NB4 (cell line): ENCODE measurements at regions not wholly inside any gene's neighbourhood (a gene's known extent, or its start where the extent isn't known, plus 50 kb on each side); places are given as distances from the start of the nearest gene placed in this dataset.

ENCODE experiments used
- DNase-seq: peaks from one replicate; pipeline ENCODE4 v3.0.0; 2010; ENCODE audit warnings: low read depth
- H3K4me3 ChIP-seq: one replicate; pipeline ENCODE4 v1.5.1; 2011; ENCODE audit warnings: mild to moderate bottlenecking, low read depth, low read length, moderate library complexity
- CTCF ChIP-seq: IDR thresholded peaks from one replicate; pipeline ENCODE4 v1.5.1; 2012; ENCODE audit warnings: low read depth, low read length
- MYC ChIP-seq: IDR thresholded peaks from 2 replicates; pipeline ENCODE4 v1.6.1; 2011; ENCODE audit warnings: low read depth, low read length
- POLR2A ChIP-seq: IDR thresholded peaks from 2 replicates; pipeline ENCODE4 v1.6.1; 2011; ENCODE audit warnings: mild to moderate bottlenecking; ENCODE audit not compliant: insufficient read length; ENCODE audit errors: extremely low read depth
- TF ChIP-seq, protein P1 (sequence below): IDR thresholded peaks from 2 replicates; pipeline ENCODE4 v1.6.1; 2011; ENCODE audit warnings: low read depth, low read length

- DNase-seq, result no peak
- TF ChIP-seq MYC (no peak), POLR2A (no peak), CTCF (no peak)
- TF ChIP-seq, protein P1, sequence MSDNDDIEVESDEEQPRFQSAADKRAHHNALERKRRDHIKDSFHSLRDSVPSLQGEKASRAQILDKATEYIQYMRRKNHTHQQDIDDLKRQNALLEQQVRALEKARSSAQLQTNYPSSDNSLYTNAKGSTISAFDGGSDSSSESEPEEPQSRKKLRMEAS, result no peak
- H3K4me3 ChIP-seq, result no peak overlapping the region
Measured at GRCh38 chr9:13983607-13984006, 330.3 kb downstream of the NFIB start.

GRCh38 chr9:13979941-13980318 lies 334.0 kb downstream of the NFIB start:
- TF ChIP-seq MYC, result no peak
- TF ChIP-seq POLR2A, result no peak
- TF ChIP-seq CTCF, result no peak
- TF ChIP-seq, protein P1, result no peak
- no peak for DNase-seq
- H3K4me3 ChIP-seq, result no peak overlapping the region

- no peak for DNase-seq
- TF ChIP-seq POLR2A (no peak), CTCF (no peak), MYC (no peak)
- TF ChIP-seq, protein P1, result no peak
- no peak overlapping the region for H3K4me3 ChIP-seq
Measured at GRCh38 chr9:13975611-13976290, 338.2 kb downstream of the NFIB start.

DNA sequence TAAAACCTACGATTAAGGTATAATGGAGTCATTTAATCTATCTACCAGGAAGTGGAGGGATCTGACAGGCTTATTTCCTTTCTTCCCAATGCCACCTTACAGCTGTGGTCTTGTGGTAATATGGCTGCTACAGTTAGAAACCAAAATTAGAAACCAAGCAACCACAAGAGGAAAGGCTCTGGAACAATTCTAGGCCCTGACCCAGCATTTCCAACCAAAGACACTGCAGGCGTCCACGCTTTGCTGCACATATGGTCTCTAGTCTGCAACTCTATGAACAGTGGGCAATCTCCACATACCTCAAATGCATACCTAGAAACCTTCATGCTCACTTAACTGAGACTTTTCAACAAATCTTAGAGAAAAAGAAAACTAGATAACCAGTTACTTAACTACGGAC lies 339.1 kb downstream of the NFIB start:
- no peak for DNase-seq
- TF ChIP-seq CTCF (no peak), POLR2A (no peak), MYC (no peak)
- TF ChIP-seq, protein P1, result no peak
- no peak overlapping the region for H3K4me3 ChIP-seq

DNA sequence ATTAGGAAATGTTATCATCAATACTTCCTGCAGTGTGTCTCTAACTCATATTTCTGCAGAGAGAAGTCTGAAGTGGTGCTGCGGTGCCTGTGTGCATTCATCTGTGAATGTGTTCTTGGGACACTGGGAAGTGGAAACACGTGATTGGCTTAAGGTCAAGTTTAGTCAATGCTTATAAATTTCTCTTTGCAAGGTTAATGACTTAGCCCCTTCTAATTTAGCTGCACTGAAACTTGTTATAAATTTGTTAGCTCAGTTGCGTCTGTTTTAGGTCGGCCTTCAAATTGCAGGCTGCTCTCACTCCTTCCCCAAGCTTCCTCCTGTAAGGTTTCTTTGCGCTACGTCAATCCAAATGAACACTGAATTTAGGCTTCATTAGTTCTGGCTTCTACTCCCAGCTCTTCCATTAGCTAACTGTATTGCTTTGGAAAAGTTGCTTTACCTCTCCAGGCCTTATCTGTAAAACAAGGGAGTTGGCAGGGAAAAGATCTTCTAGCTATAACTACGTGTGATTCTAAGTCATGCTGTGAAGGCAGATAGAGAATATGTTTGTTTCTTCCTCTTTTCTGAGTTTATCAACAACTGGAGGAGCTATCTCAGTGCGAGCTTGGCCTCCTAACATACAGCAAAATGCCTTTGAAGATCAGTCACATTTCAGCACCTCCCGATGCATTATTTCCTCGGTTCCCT lies 341.8 kb downstream of the NFIB start:
- no peak for DNase-seq
- no peak for TF ChIP-seq MYC
- TF ChIP-seq, protein P1, result no peak
- no peak for TF ChIP-seq POLR2A
- TF ChIP-seq CTCF, result no peak
- no peak overlapping the region for H3K4me3 ChIP-seq
